ENCODE measurements at regions not wholly inside any gene's neighbourhood (a gene's known extent, or its start where the extent isn't known, plus 50 kb on each side); places are given as distances from the start of the nearest gene placed in this dataset.

DNA sequence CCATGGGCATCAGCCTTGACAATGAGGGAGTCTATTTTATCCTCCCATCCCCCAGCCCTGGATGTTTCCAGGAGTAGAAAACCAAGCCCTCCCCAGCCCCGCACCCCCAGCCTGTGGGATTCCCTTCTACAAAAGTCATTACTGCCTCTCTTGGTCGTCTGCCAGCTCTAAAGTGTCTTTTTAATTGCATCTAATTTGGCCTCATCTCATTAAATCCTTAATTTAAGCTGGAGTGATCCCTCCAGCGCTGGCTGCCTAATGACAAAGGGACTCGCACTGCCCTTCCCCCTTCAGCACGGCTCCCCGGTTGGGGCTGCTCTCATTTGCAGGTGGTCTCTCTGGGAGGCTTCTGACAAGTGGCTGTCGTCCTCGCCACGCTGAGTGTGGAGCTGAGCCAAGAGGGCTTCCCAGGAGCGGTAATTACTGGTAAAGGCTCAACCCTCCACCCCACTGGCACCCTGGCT, 107.9 kb upstream of the ALDH1B1 start:
- no peak for DNase-seq

DNA sequence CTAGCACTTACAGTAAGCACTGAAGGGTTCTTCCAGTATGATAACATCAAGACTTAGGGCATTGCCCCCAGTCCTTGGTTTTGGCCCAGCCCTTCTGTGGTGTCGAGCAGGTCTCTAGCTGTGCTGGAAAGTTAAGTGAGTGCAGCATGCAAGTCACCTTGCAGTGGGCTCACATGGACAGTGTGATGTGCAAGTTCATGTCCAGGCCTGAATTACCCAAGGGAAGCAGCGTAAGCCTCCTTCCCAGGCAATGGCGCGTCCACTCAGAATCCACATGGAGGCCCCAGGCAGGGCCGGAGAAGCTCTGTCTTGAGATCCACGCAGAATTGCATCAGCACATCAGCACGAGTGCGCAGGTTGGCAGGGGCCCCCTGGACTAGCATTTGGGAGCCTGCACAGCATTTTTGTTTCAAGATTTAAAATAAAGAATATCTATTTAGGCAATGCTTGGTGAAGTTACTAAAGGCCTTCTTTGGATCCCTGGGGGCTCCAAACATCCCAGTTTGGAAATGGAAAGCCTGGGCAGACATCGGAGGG, 108.4 kb upstream of the ALDH1B1 start:
- no peak for DNase-seq

DNA sequence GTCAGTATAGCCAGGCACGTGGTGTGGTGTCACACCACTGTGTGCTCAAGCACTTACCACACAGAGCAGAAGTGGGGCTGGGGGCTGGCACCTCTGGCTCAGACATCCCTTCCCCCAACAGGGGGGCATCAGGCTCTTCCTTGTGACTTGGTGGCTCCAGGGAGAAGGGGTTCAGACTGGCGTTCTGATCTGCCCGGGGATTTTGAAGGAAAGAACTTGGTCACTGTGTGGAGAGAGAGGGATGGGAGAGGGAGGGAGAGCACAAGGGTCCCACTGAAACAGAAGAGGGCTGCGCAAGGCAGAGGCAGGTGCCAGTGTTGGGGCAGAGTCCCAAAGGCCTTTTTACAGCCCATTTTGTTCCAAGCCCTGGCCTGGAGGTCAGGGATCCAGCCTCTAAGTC, 109.7 kb upstream of the ALDH1B1 start:
- no peak for DNase-seq

DNA sequence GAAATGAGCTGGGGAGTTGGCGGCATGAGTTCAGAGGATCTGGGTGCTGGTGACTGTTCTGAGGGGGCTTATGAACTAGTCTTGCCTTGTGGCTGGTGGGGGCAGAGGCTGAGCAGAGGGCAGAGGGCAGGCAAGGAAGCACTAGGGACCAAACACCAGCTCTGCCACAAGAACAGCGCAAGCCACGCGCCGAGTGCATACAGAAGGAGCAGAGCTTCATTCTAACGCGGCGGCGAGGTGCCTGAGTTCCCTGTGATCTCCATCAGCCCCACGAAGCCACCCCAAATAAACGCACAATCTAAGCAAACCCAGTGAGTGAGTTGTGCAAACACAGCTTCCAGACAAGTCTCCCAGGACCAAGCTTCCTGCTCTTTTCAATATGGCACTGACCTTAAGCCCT, 110.6 kb upstream of the ALDH1B1 start:
- no peak for DNase-seq

DNA sequence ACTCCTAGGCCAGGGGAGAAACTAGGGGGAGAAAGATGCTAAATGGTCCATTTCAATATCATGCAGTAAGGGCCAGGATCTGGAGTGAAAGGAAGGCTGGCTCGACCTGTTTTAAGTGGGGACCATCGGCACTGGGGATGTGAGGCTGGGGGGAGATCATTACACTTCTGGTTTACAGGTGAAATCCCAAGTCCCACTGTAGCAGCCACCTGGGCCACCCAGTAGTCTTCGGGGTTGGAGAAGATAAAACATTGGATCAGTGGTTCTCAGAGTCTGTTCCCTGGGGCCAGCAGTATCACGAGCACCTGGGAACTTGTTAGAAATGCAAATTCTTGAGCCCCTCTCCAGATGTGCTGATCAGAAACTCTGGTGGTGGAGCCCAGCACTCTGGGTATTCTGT, 111.3 kb upstream of the ALDH1B1 start:
- no peak for DNase-seq

DNA sequence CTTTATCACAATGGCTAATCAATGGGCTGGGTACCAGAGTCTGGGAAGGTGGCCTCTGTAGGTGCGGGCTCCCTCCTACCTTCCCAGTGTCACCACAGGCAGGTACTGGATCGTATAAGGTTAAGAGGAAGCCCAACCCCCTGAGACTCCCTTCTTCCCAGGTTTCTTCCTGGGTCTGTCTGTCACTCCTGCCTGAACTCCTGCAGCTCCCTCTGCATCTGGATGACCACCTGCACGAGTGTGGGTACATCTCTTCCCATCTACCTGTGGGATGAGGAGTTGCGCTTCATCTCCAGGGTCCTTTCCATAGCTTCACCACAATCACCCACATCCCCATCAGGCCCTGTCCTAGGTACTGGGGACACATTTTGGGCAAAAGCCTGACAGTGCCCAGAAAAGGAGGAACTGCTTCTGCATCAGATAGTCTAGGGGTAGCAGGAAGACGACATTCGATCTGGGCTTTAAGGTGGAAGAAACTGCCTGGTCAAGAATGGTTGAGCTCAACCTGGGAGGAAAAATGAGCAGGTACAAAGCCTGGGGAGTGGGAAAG, 112.2 kb upstream of the ALDH1B1 start:
- no peak for DNase-seq

DNA sequence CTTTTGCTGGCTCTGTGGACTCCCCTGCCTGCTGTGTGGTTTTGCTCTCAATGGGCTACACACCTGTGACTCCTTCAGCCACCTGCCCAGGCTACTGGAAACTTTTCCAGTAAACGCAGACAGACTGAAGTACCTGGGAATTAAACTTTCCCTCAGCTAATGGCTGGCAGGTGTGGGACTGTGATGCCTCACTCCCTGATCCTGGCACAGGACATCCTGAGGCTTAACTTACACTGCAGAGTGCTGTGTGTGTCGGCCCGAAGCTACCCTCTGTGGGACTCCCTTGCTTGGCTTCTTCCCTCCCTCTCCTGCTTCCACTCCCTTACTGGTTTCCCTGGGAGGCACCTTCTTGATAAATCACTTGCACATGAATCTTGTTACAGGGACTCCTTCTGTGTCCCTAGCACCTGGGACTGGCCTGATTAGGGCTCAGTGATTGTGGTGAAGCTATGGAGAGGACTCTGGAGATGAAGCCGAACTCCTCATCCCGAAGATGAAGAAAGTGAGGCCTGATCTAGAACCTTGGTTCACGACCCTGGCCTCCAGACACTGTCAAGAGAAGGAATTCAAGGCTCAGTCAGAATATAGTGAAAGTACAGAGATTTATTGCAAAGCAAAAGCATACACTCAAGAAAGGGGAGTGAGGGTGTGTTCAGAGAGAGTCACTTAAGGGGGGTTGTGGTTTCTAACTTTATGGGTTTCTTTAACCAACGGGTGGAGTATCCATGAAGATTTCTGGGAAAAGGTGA, 113.4 kb upstream of the ALDH1B1 start:
- no peak for DNase-seq

DNA sequence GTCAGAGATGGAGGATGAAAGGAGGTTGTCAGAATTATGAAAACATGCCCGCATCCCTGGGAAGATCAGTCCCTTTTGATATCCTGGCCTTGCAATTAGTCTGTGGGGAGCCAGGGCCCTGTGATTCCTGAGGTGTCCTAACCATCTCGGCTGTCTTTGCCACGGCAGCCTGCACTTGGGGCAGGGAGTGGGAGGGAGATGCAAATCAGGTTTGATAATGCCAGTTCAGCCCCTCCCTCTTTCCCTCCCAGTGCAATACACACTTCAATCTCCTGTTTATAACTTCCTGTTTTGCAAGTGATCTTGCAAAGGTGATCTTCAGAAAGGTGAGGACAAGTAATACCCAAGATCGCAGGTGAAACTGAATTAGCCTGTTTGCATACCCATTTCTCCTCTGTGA, 114.0 kb upstream of the ALDH1B1 start:
- no peak for DNase-seq

DNA sequence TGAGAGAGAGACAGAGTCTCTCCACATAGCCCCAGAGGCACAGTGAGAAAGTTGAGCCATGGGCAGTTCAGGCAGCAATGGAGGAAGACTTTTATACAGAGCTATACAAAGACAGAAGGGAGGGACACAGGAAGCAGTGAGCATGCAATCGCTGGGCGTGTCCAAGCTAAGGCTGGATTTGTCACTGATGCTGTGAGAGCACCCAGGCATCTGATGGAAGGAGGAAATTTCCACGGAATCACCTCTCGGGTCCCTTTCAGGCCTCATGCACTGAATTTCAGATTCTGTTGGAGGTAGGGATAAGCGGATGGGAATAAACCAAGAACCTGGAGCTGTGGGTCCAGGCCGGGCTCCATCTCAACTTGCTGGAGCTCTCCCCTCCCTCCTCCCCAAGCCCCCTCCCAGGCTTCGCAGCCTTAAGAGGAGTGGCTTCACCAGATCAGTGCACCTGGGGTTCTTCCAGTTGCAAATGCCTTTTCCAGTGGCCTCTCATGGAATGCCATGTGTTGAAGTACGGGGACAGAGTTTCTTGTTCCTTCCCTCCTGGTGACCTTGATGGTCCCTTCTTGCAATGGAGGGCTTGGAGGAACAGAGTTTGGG, 114.8 kb upstream of the ALDH1B1 start:
- no peak for DNase-seq

DNA sequence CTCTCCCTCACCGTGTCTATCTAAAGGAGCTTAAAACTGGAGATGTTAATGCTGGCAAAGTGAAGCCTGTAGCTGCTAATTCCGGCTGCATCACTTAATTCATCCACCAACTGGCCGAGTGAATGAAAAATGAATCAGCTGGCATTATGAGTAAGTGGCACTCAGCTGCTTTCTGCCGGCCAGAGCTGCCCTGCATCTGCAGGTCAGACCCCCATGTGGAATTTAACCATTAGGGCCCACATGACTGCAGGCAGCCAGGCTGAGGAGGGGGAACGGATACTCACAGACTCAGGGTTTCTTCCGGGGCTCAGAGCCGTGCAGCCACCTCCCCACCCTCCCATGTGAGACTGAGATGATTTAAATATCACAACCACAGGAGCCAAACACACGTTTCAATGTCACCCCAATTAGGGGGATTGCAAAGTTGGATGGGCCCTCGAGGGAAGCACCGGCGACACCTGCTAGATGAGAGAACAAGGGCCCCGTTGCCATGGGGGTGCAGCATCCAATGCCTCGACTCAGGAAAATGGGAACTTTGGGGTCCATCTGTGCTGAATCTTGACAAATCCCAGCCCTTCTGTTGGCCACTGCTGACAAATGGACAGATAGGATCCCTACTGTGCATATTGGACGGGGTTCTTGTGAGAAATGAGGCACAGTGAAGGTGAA, 115.6 kb upstream of the ALDH1B1 start:
- no peak for DNase-seq

DNA sequence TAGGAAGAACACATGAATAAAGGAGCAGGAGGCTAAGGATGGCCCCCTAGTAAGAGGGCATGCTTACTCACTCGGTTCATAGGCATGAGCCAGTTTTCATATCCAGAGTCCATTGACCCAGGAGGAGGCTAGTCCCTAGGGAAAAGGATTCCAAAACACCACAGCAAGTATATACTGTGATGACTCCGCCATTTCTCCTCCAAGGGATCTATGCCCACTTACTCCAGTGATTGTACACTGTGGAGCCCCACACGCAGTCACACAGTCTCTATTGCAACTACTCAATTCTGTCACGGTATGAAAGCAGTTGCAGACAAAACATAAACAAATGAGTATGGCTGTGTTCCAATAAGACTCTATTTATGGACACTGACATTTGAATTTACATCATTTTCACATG, 117.7 kb upstream of the ALDH1B1 start:
- no peak for DNase-seq

DNA sequence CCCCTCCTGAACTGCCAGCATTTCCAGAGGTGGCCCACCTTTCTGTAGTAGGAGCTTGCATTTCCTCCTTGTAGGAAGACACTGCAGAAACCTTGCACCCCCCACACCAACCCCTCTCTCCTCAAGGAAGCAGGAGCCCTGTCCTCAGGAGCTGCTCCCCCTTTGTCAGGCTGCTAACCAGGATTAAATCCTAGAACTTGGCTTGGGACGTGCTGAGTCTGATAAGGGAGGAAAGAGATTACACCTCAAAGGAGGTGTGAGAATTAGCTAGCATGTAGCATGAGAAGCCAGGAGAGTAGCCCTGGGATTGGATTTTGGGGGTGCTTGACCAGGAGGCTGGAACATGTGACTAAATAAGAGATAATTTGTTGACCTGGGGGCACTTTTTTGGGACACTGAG, 119.8 kb upstream of the ALDH1B1 start:
- DNase-seq: no peak

DNA sequence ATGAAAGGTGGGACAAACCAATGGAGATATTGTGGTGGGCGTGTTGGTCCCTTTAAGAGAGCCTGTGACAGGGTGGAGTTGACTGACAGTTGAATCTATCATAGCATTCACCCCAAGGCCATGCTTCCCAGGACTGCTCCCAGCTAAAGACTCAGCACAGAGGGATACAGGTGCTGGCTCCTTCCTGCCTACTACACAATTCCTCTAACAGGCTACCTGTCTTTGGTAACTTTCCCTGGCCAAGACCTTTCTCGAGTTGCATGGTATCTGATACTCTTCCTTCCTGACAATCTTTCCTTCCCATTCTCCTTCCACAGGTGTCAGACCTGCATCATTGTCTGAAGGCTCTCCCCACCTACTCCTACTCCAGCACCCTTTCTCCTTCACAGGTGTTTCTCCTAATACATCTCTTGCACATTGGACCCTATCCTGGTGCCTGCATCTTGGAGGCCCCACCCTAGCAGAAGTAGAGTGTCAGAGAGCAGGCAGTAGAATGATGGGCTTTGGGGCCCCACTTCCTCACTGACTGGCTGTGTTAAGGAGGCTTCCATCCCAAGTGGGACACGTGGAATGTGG, 120.7 kb upstream of the ALDH1B1 start:
- no peak for DNase-seq

DNA sequence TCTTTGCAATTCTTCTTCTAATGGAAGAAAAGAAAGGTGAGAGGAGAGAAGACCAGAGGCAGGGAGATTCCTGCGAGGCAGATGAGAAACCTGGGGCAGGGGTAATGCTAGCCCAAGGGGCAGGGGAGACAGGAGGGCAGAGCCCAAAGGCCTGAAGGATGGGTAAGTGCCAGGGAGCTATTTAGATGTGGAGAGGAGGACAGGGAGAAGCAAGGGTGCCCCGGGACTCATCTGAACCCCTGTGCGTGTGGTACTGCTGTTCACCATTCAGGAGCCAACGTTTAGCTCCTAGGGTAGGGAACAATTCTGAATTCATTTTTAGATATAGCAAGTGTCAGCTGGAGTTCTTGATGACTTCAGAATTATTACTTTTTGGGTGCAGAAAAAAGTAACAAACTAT, 122.7 kb upstream of the ALDH1B1 start:
- peak; percentile 41 for DNase-seq

DNA sequence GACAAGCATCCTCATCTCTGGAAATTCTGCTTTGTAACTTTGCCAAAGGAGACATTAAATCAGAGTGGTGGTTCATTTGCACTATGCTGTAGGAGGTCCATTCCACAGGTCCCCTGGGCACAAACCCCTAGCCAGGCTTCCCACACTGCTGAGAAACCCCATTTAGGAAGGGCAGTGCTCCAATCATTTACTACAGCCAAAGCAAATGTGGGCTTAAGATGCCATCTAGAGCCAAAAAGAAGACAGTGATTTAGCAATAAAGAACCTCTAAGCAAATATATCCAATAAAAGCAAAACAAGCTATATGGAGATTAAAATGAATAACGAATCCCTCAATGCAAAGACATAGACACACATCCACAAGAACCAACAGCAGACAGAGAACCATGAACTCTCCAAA, 129.0 kb upstream of the ALDH1B1 start:
- DNase-seq: no peak

DNA sequence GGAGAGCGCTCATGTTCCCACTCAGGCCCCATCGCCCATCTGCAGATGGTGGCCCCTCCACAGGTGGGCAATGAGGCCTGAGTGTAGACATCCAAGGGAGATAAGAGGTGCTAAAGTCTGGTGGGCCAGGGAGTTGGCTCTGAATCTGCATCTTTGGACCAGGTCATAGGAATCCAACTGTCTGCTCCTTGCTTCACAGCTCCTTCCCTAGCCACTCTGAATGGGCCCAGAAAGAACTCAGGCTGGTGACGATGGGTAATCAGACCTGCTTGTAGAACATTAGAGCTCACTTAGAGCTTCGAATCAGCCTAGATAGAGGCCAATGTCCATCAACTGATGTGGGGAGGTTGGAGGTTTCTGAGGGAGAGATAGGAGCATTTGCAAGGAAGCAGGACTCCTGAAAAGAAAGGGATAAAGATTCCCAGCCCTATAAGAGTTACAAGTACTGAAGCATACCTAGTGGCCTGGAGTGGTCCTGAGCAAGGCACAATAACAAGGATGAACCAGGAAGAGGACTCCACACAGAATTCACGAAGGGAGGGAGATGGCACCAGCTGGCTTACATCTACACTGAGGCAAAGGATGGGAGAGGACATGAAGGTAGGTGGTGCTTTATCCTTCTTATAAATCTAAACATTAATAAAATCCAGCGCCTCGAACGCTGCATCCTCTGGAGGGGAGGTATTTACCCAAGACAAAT, 132.8 kb upstream of the ALDH1B1 start:
- DNase-seq: no peak

DNA sequence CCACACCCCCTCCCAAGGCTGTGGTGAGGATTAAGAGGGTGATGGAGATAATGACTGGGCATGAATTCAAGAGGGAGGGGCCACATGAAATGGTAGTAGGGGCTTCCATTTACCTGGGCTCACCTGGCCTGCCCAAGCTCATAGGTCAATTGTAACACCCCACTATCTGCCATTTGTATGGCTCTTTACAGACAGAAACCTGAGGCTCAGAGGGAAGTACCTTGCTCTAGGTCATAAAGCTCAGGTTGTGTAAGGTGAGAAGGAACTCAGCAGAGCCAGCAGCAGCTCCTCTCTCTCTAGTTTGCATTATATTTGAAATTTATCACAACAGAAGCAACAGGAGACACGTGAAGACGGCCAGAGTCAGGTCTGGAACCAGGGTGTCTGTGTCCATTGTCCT, 133.4 kb upstream of the ALDH1B1 start:
- no peak for DNase-seq

DNA sequence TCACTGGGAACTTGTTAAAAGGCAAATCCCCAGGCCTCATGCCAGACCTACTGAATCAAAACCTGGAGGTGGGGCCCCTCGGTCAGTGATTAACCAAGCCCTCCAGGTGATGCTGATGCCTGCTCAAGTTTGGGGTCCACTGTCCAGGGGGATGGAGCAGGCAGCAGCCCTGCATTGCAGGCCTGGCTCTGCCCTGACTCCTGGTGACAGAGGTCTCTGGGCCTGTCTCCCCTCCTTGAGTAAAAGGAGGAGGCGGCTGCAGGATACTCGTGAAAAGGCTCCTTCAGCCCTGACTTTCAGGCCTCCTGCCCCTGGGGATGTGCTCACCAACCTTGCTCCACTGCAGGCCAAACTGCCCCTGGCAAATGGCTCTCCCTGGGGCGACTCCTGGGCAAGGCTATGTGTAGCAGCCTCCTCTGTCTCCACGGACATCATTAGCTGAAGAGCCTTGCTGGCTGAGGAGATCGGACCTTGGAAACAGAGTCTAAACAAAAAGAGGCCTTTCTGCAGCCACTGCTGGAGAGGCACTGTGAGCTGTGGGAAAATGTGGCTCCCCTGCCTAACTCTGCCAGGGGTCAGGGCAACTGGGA, 134.8 kb upstream of the ALDH1B1 start:
- peak; percentile 47 for DNase-seq

DNA sequence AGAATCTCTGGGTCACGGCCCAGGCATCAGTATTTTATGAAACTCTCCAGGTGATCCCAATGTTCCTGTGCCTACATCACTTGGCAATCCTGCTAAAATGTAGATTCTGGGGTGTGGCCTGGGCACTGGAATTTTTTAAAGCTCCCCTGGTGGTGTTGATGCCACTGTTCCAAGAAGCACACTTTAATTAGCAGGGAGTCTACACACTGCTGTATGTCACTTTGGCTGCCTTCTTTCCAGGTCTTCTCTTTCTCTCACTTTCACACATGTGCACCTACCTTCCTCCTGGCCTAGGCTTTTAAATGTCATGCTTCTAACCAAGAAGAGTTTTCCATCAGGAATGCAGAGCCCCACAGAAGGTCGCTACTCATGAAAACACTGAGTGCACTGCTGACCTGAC, 136.0 kb upstream of the ALDH1B1 start:
- DNase-seq: peak; percentile 30

DNA sequence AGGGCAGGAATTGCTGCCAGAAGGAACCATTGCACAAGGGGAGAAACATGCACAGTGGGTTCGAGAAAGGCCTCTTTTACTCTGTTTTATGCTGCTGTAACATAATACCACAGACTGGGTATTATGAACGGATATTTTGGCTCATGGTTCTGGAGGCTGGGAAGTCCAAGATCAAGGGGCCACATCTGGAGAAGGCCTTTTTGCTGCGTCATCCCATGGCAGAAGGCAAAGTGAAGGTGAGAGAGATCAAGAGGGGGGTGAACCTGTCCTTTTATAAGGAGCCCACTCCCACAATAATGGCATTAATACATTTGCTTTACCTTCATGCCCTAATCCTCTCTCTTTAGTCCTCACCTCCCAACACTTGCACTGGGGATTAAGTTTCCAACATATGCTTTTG, 136.9 kb upstream of the ALDH1B1 start:
- DNase-seq: peak; percentile 1

DNA sequence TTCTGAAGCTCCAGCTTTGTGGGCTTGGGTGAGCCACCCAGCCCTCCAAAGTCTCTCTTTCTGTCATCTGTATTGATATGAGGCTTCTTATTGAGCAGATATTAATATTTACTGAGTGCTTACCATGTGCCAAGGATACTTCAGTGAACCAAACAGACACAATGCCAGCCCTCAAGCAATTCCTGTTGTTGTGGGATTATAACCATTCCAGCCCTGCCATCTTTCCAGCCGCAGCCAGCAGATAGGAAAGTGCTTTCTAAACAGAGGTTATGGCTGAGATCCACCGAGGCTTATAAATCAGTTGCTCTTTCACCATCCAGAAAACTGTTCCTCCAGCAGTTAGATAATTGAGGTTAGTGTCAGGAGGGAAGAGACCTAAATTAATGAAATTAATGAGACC, 137.7 kb upstream of the ALDH1B1 start:
- DNase-seq: peak; percentile 5

DNA sequence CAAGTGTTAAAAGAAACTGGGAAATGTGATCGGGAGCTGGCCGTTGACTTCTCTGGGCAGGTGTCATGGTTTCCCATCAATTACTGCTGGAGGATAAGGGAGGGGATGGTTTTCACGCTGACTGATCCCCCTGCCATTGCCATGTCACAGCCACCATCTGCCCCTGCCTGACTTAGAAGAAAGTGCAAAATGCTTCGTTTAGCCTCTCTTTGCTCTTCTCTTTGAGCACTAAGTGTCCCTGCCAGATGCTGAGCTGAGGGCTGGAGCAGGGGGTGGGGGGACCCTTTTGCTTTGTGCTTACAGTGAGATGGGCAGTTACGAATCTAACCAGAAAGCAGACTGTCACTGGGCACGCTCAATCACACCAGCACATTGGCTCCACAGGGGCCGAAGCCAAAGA, 138.4 kb upstream of the ALDH1B1 start:
- peak; percentile 28 for DNase-seq

Measured in islet precursor cell (in vitro differentiated cells).